Astrocyte (in vitro differentiated cells and primary cell): ENCODE measurements at regions not wholly inside any gene's neighbourhood (a gene's known extent, or its start where the extent isn't known, plus 50 kb on each side); places are given as distances from the start of the nearest gene placed in this dataset.

Experiments used
- DNase-seq: peaks from one replicate; pipeline ENCODE4 v3.0.0-alpha.2; 2010; ENCODE audit warnings: low read depth
- FAIRE-seq: peaks from 2 replicates; lab custom pipeline; 2011; peaks lifted over from hg19 to GRCh38; lab: Jason Lieb, UNC
- H2AFZ ChIP-seq: 2 replicates; pipeline ENCODE4 v1.6.0; 2012; ENCODE audit warnings: low read depth, low read length, inconsistent platforms
- H3K27ac ChIP-seq: 2 replicates; pipeline ENCODE4 v1.5.1; 2011; ENCODE audit warnings: low read depth, low read length, inconsistent platforms
- H3K27me3 ChIP-seq: 2 replicates; pipeline ENCODE4 v1.6.0; 2011; ENCODE audit warnings: low read length, inconsistent platforms; ENCODE audit not compliant: insufficient read depth
- H3K36me3 ChIP-seq: 2 replicates; pipeline ENCODE4 v1.5.1; 2011; ENCODE audit warnings: low read length, inconsistent platforms; ENCODE audit not compliant: insufficient read depth
- H3K4me1 ChIP-seq: 2 replicates; pipeline ENCODE4 v1.5.1; 2011; ENCODE audit warnings: low read length, inconsistent platforms; ENCODE audit not compliant: insufficient read depth
- H3K4me2 ChIP-seq: 2 replicates; pipeline ENCODE4 v1.6.0; 2012; ENCODE audit warnings: low read length, inconsistent platforms
- H3K4me3 ChIP-seq: 2 replicates; pipeline ENCODE4 v1.5.1; 2011; ENCODE audit warnings: low read depth, mild to moderate bottlenecking, low read length, inconsistent platforms; ENCODE audit not compliant: insufficient read depth
- H3K79me2 ChIP-seq: 2 replicates; pipeline ENCODE4 v1.6.0; 2012; ENCODE audit warnings: mild to moderate bottlenecking, low read length, inconsistent platforms; ENCODE audit not compliant: insufficient read depth
- H3K9ac ChIP-seq: 2 replicates; pipeline ENCODE4 v1.6.0; 2012; ENCODE audit warnings: mild to moderate bottlenecking, low read length, inconsistent platforms
- H3K9me3 ChIP-seq: 2 replicates; pipeline ENCODE4 v1.5.1; 2012; ENCODE audit warnings: low read depth, mild to moderate bottlenecking, low read length, inconsistent platforms; ENCODE audit not compliant: insufficient read depth
- H4K20me1 ChIP-seq: 2 replicates; pipeline ENCODE4 v1.6.0; 2012; ENCODE audit warnings: low read length, inconsistent platforms; ENCODE audit not compliant: insufficient read depth
- H3K27ac Mint-ChIP-seq: one replicate; pipeline ENCODE4 v1.8.0; 2021; ENCODE audit warnings: mild to moderate bottlenecking, mixed read lengths; ENCODE audit not compliant: unreplicated experiment
- H3K27me3 Mint-ChIP-seq: one replicate; pipeline ENCODE4 v1.8.0; 2021; ENCODE audit warnings: low read depth, mixed read lengths; ENCODE audit not compliant: unreplicated experiment
- H3K36me3 Mint-ChIP-seq: one replicate; pipeline ENCODE4 v1.8.0; 2021; ENCODE audit warnings: low read depth, mixed read lengths; ENCODE audit not compliant: unreplicated experiment
- H3K4me1 Mint-ChIP-seq: one replicate; pipeline ENCODE4 v1.8.0; 2021; ENCODE audit warnings: low read depth, mixed read lengths; ENCODE audit not compliant: unreplicated experiment
- H3K4me3 Mint-ChIP-seq: one replicate; pipeline ENCODE4 v1.8.0; 2021; ENCODE audit warnings: mild to moderate bottlenecking, moderate library complexity, mixed read lengths; ENCODE audit not compliant: unreplicated experiment
- H3K9me3 Mint-ChIP-seq: one replicate; pipeline ENCODE4 v1.8.0; 2021; ENCODE audit warnings: mild to moderate bottlenecking, mixed read lengths; ENCODE audit not compliant: unreplicated experiment
- EZH2 ChIP-seq: IDR thresholded peaks from 2 replicates; pipeline ENCODE4 v1.6.1; 2012; ENCODE audit warnings: mild to moderate bottlenecking, low read length, inconsistent platforms; ENCODE audit not compliant: insufficient read depth
- TF ChIP-seq, protein P1 (sequence below): IDR thresholded peaks from 2 replicates; pipeline ENCODE4 v1.5.1; 2011; ENCODE audit warnings: low read depth, mild to moderate bottlenecking, inconsistent platforms, low read length, moderate library complexity; ENCODE audit not compliant: insufficient read depth

DNA sequence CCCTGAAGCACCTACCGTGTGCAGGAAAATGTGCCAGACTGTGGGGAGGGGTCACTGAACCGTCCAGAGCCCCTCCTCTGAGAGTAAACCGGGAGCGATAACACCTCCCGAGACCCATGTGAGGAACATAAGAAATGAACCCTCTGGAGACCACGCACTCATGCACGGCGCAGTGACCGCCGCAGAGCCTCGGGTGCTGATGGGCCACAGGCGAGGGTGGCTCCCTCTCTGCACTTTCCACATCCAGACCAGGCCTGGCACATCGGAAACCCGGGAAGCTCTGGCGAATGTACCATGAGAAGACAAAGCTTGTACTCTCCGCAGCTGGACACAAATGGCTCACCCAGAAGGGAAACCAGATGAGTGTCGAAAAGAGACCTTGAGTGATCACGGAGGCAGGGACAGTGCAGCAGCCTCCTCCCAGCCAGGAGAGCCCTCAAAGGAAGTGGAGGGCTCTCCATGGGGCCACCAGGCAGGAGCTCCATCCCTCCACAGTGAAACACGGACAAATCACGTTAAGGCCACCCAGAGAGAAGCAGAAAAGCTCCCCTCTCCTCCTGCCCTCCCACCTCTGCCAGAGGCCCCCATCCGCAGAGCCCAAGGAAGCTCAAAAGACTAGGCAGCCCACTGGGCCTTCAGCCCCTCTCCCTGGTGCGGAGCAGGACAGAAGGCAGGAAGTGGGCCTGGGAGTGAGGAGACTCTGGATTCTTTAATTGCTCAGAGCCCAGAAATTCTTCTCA is 178.1 kb upstream of the PPP2R2D start:
- TF ChIP-seq EZH2, result no peak
- TF ChIP-seq, protein P1, sequence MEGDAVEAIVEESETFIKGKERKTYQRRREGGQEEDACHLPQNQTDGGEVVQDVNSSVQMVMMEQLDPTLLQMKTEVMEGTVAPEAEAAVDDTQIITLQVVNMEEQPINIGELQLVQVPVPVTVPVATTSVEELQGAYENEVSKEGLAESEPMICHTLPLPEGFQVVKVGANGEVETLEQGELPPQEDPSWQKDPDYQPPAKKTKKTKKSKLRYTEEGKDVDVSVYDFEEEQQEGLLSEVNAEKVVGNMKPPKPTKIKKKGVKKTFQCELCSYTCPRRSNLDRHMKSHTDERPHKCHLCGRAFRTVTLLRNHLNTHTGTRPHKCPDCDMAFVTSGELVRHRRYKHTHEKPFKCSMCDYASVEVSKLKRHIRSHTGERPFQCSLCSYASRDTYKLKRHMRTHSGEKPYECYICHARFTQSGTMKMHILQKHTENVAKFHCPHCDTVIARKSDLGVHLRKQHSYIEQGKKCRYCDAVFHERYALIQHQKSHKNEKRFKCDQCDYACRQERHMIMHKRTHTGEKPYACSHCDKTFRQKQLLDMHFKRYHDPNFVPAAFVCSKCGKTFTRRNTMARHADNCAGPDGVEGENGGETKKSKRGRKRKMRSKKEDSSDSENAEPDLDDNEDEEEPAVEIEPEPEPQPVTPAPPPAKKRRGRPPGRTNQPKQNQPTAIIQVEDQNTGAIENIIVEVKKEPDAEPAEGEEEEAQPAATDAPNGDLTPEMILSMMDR, result no peak
- H3K27me3 Mint-ChIP-seq, result peaks cover 31% of the 10 kb centered on the region
- no peaks in the 10 kb centered on the region for H4K20me1 ChIP-seq
- H3K4me2 ChIP-seq, result no peak overlapping the region
- H3K79me2 ChIP-seq, result no peaks in the 10 kb centered on the region
- no peaks in the 10 kb centered on the region for H3K4me1 ChIP-seq
- FAIRE-seq (no peak), DNase-seq (no peak)
- H2AFZ ChIP-seq, result no peak overlapping the region
- no peak overlapping the region for H3K4me3 Mint-ChIP-seq
- no peak overlapping the region for H3K9ac ChIP-seq
- no peaks in the 10 kb centered on the region for H3K36me3 ChIP-seq
- H3K27ac Mint-ChIP-seq, result no peak overlapping the region
- H3K27me3 ChIP-seq, result no peaks in the 10 kb centered on the region
- peaks cover 8% of the 10 kb centered on the region for H3K9me3 Mint-ChIP-seq
- no peak overlapping the region for H3K27ac ChIP-seq
- no peaks in the 10 kb centered on the region for H3K4me1 Mint-ChIP-seq
- no peak overlapping the region for H3K4me3 ChIP-seq
- H3K36me3 Mint-ChIP-seq, result no peaks in the 10 kb centered on the region
- peaks cover 5% of the 10 kb centered on the region for H3K9me3 ChIP-seq

DNA sequence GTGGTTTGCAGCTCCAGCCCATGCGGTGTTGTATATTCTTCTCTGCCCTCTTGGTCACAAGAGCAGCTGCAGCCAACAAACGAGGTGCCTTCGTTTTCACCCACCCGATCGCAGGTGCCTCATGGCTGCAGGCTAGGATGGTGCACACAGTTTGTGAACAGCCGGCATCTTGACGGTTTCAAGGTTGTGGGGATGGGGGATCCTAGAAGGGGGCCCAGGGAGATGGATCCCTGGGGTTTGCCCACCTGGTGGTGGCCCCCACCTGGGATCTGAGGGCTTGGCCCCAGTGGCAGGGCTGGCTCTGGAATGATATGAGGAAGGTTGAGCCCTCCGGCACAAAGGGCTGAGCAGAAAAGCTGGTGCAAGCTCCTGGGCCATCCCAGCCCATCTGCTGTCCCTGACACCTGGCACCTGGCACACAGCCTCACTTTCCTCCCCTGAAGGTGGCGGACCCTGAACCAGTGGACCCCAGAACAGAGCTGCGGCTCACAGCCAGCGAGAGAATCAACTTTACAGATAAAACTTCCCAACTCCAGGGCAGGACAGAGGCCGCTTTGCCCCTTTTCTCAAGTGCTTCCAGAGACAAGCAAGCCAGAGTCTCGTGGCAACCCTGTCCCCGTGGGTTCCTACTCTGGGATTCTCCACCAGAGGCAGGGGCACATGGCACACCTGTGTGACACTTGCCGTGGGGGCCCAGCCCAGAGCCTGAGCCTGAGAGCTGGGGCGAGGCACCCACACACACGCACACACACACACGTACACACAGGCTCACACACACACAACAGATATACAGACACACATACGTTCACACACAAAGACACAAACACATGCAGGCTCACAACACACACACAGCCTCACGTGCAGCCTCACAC is 177.3 kb upstream of the PPP2R2D start:
- Mint-ChIP-seq H3K27ac (no peak overlapping the region), H3K27me3 (peaks cover 31% of the 10 kb centered on the region), H3K36me3 (no peaks in the 10 kb centered on the region), H3K4me1 (peaks cover under 1% of the 10 kb centered on the region), H3K9me3 (peaks cover 8% of the 10 kb centered on the region), H3K4me3 (no peak overlapping the region)
- DNase-seq (no peak), FAIRE-seq (no peak)
- Histone ChIP-seq H3K9me3 (peaks cover 5% of the 10 kb centered on the region), H3K27ac (no peak overlapping the region), H3K4me3 (no peak overlapping the region), H3K4me2 (no peak overlapping the region), H3K9ac (no peak overlapping the region), H4K20me1 (no peaks in the 10 kb centered on the region), H3K4me1 (no peaks in the 10 kb centered on the region), H3K79me2 (no peaks in the 10 kb centered on the region), H3K36me3 (no peaks in the 10 kb centered on the region), H3K27me3 (no peaks in the 10 kb centered on the region), H2AFZ (no peak overlapping the region)
- no peak for TF ChIP-seq EZH2
- TF ChIP-seq, protein P1, result no peak
